Epidermal melanocyte (primary cell): ENCODE measurements at regions not wholly inside any gene's neighbourhood (a gene's known extent, or its start where the extent isn't known, plus 50 kb on each side); places are given as distances from the start of the nearest gene placed in this dataset.

Experiments used
- DNase-seq: peaks from one replicate; pipeline ENCODE4 v3.0.0; 2011; ENCODE audit warnings: low spot score; ENCODE audit not compliant: insufficient read length

GRCh38 chr5:63727583-63727982 is 234.7 kb downstream of the HTR1A start:
- DNase-seq: no peak

- DNase-seq: no peak
Measured at GRCh38 chr5:63726496-63726895, 235.7 kb downstream of the HTR1A start.

GRCh38 chr5:63719147-63719546 is 243.1 kb downstream of the HTR1A start:
- DNase-seq: no peak

GRCh38 chr5:63700241-63700640 is 262.0 kb downstream of the HTR1A start:
- no peak for DNase-seq

GRCh38 chr5:63697811-63698210 is 264.4 kb downstream of the HTR1A start:
- DNase-seq: no peak

- no peak for DNase-seq
Measured at GRCh38 chr5:63690546-63690945, 271.7 kb downstream of the HTR1A start.

GRCh38 chr5:63687854-63688516 is 274.3 kb downstream of the HTR1A start:
- no peak for DNase-seq

GRCh38 chr5:63686938-63687337 is 275.3 kb downstream of the HTR1A start:
- no peak for DNase-seq

- no peak for DNase-seq
Measured at GRCh38 chr5:63686181-63686580, 276.1 kb downstream of the HTR1A start.

- DNase-seq: no peak
Measured at GRCh38 chr5:63685454-63685853, 276.8 kb downstream of the HTR1A start.

- no peak for DNase-seq
Measured at GRCh38 chr5:63674881-63675280, 287.4 kb downstream of the HTR1A start.

GRCh38 chr5:63655043-63655442 is 307.2 kb downstream of the HTR1A start:
- DNase-seq: no peak

GRCh38 chr5:63650581-63650980 is 311.7 kb downstream of the HTR1A start:
- DNase-seq: no peak

GRCh38 chr5:63648376-63648775 is 313.9 kb downstream of the HTR1A start:
- DNase-seq: no peak

- no peak for DNase-seq
Measured at GRCh38 chr5:63629951-63630630, 332.2 kb downstream of the HTR1A start.

- no peak for DNase-seq
Measured at GRCh38 chr5:63613442-63613841, 348.8 kb downstream of the HTR1A start.

- no peak for DNase-seq
Measured at GRCh38 chr5:63603996-63604395, 358.2 kb downstream of the HTR1A start.

- DNase-seq: no peak
Measured at GRCh38 chr5:63602971-63603370, 359.3 kb downstream of the HTR1A start.

GRCh38 chr5:63596254-63596653 is 366.0 kb downstream of the HTR1A start:
- DNase-seq: no peak

GRCh38 chr5:63573380-63573779 is 388.9 kb downstream of the HTR1A start:
- no peak for DNase-seq

- no peak for DNase-seq
Measured at GRCh38 chr5:63572740-63573139, 389.5 kb downstream of the HTR1A start.

- DNase-seq: no peak
Measured at GRCh38 chr5:63570752-63571151, 391.5 kb downstream of the HTR1A start.

GRCh38 chr5:63564789-63565188 is 397.5 kb downstream of the HTR1A start:
- DNase-seq: no peak
